Myocyte (in vitro differentiated cells): ENCODE measurements at regions not wholly inside any gene's neighbourhood (a gene's known extent, or its start where the extent isn't known, plus 50 kb on each side); places are given as distances from the start of the nearest gene placed in this dataset.
A peak's percentile ranks its signal among the peaks of the same experiment; 100 is the strongest.
"Not testable (repeated sequence)": the region's sequence is repeated elsewhere in the genome, so short reads cannot be mapped to it uniquely, and the experiment has no call there.

Experiments used
- DNase-seq: peaks from one replicate; pipeline ENCODE4 v3.0.0-alpha.2; 2012; ENCODE audit warnings: low read depth

DNA sequence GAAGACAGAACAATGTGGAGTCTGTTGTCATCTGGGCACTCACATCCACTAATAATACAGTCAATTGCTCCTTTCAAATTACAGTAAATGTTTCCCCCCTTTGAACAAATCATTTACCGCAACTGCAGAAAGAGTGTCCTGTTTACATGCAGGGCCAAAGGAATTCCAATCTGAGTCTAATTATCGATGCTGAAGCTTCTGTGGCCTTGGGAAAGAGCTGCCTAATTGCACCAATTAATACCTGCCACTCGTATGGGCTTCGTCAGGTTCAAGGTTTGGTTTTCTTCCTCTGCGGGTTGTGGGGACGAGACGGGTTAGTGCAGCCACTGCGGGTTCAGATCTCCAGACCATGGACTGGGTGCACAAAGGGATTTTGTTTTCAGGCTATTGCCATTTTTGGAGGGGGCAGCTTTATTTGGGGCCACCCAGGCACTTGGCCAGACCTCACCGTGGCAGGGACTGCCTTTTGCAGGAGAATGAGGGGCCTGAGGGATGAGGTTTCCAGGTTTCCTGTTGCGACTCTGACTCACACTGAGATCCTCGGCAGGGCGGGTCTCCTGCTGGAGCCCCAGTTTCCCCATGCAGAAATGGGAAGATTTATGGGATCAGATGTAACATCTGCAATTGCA lies 147.6 kb downstream of the MIAT start:
- no peak for DNase-seq

DNA sequence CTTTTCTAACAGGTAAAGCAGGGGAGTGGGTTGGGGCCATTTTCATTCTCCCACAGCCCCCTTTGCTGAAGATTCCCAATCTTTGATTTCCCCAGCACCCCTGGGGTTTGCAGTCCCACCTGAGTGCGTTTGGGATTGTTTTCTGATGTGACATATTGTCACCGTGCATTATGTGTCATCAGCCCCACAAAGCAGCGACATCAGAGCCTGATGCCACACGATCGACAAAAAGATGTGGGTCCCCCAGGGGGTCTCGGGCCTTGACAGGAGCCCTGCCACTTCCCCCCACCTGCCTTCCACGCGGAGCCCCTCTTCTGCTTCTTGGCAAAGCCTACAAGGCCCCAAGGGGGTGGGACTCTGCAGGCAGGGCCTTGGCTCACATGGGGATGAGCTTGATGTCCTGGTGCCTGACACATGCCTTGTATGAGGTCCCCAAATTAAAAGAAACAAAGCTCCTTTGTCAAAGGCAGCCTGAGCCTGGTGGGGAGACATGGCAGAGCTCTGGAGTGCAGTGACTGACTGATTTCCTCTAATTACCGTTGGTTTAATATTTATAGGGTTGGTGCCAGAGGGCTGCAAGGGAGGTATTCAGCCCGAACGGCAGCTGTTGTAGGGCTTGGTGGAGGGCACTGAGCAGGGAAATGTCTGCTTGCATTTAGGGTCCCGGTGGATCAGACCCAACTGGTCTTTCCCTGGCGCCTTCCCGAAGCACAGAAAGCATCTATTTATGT lies 149.2 kb downstream of the MIAT start:
- DNase-seq, result no peak

DNA sequence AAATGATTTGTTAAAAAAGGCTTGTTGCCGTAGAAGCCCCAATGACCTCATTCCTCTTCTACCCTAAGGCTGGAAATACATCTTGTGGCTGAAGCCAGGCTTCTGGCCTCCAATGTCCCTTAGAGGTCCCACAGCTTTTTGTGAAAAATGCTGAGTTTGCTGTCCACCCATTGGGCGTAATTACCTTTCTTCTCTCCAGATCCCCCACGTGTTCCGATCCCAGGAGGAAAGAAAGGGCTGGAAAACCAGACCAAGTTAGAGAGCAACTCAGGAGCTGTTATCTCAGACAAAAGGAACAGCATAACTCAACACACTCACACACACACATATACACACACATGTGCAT lies 154.2 kb downstream of the MIAT start:
- DNase-seq, result no peak

DNA sequence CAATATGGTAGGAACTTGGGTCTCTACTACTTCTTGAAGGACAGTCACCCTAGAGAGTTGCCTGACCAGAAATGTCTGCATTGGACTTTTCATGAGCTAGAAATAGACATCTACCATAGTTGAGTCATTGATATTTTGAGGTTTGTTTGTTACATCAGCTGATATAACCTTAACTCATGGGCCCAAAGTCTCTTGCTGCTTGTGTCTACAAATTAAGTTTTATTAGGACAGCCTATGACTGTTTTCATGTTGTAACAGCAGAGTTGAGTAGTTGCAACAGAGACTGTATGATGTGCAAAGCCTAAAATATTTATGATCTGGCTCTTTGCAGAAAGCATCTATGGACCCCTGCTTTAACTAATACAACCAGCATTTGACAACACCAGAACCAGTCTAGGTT lies 155.3 kb downstream of the MIAT start:
- DNase-seq, result no peak

DNA sequence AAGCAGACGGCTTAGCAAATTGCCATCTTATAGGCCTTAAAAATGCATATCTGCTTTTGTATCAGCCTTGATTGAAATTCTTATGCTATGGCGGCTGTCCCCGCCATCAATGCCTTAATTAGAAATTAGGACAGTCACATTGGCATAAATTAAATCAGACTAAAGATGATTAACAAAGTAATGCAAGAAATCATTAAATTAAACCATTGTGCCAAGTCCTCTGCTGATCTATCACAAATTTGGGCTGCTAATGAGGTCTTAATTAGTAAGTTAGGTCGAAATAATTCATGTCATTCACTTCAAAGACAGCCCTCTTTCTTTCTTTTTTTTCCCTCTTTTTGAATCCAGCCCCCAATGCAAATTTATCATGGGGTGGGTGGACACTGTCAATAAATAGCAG lies 159.3 kb downstream of the MIAT start:
- no peak for DNase-seq

DNA sequence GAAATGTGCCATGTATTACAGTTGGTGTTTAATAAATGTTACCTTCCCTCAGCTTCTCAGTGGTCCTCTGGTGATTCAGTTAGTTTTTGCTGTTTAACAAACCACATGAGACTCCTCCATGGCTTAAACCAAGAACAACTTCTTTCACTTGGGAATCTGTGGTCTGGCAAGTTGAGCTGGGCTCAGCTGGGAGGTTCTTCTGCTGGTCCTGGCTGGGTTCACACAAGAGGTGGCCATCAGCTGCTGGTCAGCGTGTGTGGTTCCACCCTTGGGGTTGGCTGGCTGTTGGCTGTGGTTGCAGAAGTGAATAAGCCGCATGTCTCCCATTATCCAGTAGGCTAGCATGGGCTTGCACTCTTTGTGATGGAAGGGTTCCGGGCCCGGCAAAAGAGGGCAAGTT lies 160.5 kb downstream of the MIAT start:
- no peak for DNase-seq

DNA sequence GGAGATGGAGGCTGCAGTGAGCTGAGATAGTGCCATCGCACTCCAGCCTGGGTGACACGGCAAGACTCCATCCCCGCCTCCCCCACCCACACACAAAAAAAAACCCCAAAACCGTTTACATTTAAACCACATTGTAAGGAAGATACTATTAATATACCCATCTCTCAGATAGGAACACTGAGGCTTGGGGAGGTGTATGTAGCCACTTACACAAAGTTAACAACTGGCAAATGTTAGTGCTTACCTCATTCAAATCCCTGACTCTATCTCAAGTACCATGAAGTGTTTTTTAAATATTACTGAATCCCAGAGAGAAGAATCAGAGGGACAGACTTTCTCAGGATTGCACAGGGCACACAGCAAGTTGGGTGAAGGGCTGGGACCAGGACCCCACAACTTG lies 164.5 kb downstream of the MIAT start:
- no peak for DNase-seq

DNA sequence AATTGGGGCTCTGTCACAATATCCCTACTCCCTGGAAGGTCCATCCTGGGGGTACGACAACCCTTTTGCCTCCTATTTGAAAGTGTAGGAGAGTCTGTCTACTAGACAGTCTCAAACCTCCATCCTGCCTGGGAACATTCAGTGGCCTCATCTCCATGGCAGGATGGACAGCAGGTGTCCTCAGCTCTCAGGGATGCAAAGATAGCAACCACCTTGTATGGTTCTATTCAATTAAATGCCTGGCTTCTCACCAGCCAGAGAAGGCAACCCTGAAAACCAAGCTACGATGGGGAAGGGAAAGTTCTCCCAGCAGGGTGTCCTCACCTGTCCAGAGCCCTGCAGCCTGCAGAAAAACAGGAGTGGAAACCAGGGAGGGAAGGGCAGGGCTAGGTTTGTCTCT lies 164.9 kb downstream of the MIAT start:
- no peak for DNase-seq

DNA sequence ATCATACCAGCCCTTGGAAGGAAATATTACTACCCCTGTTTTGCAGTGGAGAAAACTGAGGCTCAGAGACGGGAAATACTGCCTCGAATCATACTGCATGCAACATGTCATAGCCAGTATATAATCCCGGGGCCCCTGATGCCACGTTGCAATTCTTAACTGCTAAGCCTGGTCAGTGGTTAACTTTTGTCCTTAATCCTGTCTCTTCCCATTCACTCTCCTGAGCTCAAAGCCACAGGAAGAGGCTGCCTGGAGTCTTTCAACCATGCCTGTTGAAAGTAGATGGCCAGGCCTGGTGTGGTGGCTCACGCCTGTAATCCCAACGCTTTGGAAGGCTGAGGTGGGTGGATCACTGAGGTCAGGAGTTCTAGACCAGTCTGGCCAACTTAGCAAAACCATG lies 166.6 kb downstream of the MIAT start:
- no peak for DNase-seq

DNA sequence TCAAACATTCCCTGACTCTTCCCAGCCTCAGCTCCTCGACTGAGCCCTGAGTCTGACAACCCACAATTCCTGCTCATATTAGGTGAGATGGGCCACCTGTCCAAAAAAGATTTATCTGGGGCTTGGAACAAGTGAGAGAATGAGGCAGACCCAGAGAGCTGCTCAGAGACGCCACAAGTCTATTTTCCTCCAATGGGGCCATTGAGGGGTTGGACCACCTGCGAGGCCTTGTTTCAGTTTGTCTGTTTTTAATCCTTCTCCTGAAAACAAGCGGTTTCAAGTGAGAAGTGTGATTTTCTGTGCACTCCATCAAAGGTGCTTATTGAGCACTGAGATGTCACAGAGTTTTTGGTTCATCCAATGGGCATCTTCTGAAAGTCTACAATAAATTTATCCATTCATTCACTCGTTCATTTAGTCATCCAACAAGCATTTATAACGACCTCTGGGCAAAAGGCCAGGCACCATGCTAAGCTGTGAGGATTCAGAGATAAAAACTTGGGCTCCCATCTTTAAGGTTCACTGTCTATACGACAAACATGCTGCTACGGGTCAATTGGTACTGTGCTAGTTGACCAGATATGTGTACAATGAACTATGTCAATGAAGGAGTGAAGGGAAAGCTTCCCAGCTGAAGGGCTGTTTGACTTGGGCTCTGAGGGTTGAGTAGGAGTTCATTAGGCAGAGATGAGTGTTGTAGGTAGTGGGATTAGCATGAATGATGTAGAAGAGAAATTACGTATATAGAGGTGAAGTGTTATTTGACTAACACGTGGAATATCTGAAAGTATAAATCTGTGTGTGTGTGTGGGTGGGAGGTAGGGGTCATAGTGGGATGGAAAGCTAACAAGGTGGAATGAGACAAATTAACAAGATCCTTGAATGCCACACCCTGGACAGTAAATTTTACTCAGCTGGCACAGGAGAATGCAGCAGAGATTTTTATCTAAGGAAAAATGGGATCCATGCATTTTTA lies 168.9 kb downstream of the MIAT start:
- no peak for DNase-seq

DNA sequence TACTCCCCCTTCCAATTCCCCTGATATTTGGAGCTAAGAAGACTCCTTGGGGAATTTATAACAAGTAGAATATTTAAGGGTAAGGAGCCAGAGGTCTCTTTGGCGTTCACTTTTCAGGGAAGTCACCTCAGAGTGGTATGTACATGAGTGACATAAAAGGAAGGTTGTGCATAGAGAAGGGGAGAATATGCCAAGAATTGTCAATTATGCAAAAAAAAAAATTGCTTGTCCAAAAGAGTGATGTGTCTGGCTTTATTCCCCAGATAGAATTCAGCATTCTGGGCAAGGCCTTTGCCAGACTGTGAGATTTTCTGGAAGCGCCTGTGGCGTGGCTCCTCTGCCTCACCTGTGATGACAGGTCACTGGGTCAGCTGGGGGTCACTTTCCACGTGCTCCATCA lies 170.2 kb downstream of the MIAT start:
- DNase-seq, result no peak

DNA sequence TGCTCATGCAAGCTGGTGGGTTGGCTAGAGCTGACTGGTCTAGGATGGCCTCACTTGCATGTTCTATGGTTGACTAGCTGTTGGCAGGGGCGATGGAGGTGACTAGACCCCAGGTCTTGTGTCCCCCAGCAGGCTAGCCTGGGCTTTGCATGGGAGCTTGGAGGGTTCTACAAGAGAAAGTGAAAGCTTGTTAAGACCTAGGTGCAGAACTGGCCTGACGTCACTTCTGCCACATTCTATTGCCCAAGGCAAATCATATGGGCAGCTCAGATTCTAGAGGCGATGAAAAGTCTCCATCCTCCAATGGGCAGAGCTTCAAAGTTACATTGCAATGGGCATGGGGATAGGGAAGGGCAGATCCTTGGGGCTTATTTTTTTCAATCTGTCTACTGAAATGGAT lies 170.9 kb downstream of the MIAT start:
- no peak for DNase-seq

DNA sequence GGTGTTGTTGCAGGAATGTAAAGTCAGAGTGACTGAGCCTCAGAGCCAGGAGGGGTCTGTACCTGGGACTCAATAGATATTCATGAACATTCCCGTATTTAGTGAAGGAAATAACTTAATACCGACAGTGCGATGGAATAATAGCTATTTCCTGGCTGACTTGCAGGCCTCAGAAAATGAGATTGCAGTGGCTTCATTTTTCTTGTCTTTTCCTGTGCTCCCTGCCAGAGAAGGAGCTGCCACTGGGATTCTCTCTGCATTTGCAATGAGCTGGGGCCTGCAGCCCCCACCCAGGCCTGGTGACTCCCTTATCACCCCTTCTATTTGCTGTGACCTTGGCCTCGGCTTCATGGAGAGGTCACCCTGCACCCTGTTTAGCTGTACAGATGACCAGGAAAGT lies 173.4 kb downstream of the MIAT start:
- DNase-seq, result no peak

DNA sequence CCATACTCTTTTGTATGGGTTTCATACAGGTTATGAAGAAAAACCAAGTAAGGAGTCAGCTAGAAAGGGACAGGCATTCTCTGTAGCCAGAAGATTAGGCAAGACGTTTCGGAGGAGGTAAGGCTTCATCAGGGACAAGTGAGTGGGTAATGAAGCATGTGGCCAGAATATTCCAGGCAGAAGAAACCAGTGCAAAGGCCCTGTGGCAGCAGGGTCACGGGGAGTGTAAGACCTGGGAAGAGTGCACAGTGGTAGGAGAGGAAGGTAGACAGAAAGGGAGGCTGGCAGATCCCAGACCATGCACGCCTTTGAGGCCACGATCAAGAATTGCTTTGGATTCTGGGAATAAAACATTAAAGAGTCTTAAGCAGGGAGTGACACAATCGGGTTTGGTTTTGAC lies 177.6 kb downstream of the MIAT start:
- DNase-seq, result no peak

DNA sequence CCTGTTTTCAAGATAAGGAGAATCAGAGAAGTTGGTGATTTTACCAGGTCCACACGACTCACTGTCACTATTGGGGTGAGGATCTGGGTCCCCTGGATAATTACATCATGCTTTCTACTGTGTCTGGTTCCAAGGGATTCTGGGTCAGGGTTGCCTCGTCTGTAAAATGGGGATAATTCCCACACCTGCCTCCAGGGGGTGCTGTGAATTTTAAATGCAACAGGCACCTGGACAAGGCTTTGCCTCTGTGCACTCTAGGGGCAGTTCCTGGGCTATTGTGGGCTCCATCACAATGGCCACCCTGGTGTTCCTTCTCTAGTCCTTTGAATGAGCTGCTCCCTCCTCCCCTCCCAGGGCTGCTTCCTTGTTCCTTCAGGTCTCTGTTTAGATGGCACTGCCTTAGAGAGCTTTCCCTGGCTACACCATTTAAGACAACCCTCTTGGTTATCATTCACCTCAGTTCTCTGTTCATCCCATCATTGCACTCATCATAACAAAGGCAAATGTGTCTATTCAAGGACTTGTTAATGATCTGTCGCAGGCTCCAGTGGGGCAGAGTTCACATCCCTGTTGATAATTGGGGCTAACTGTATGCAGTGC lies 178.6 kb downstream of the MIAT start:
- DNase-seq, result peak; percentile 52

DNA sequence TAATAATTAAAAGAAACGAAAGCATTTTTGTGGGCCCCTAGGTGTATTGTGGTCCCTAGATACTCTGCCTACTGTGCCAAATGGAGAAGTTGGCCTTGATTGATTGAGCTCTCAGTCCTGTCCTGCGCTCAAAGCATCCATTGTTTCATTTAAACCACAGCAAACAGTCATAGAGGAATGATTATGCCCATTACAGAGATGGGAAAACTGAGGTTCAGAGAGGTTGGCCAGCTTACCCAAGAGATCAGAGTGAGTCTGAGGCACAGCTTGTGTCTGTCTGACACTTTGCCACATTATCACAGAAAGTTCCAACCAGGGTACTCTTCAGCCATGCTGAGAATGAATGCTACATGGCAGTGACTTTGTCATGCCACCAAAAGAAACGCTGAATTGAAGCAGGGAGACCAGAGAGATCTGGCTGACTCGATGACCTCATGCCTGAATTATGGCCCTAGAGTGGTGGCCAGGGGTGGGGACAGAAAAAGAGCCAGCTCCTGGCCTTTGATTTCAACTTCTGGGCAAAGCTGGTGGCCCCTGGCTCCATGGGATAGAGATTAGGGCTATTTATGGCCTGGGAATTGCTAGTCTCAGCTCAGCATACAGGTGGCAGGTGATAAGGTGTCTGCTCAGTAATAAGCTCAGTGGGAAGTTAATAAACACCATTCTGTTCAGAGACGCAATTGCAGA lies 180.5 kb downstream of the MIAT start:
- DNase-seq, result peak; percentile 35

DNA sequence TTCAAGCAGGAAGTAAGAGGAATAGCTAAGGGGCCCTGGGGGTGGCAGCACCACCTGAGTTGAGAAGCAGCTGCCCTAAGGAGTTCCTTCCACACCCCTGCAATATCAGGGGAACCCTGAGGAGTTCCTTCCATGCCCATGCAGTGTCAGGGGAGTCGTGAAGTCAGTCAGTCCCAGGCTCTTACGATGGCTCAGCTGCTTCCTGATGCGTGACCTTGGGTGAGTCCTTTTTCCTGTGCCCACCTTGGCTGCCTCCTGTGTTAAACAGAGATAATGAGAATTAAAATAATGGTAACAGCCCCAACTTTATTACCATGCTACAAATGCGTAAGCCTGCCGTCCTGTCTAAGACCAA lies 181.1 kb downstream of the MIAT start:
- DNase-seq, result no peak

DNA sequence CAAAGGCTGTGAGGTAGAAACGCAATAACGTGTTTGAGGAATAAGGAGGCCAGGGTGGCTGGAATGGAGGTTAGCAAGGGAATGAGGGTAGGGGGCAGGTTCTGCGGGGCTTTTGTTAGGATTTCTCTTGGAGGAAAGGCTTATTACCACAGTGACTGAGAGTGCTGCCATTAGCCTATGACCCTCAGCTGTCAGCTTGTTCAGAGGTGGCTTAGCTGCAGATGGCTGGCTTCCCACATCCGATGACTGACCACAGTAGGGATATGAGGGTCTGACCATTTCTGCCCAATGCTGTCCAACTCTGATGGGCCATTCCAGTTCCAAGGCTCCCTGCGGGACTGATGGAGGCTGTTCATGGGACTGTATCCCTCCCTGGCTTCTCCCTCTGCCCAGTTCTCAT lies 181.8 kb downstream of the MIAT start:
- DNase-seq, result peak; percentile 4

DNA sequence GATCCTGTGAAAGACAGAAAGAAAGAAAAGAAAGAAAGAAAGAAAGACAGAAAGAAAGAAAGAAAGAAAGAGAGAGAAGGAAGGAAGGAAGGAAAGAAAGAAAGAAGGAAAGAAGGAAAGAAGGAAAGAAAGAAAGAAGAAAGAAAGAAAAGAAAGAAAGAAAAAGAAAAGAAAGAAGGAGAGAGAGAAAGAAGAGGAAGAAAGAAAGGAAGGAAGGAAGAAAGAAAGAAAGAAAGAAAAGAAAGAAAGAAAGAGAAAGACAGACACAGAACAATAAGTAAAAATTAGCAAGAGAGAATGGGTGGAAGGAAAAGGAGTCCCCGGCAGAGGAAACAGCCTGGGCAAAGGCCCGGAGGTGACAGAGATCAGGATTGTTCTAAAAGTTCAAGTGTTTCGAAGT lies 183.4 kb downstream of the MIAT start:
- DNase-seq, result not testable (repeated sequence)

DNA sequence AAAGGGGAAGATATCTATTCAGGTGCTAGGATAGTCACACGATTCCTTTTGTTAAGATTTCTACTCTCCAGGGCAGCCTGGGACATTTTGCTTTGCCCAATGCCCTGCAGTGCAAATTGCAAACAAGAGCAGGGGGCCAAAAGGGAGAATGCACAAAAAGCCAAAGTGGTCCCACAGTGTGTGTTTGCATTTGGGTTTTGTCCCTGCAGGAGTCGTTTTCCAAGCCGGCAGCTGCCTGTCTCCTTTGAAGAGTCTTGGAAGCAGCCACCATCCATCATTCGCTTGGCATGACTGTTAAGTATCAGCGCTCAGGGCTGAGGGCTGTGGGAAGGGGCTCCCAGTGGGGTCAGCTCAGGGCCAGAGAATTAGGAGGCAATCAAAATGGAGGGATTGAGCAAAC lies 184.7 kb downstream of the MIAT start:
- DNase-seq, result no peak

DNA sequence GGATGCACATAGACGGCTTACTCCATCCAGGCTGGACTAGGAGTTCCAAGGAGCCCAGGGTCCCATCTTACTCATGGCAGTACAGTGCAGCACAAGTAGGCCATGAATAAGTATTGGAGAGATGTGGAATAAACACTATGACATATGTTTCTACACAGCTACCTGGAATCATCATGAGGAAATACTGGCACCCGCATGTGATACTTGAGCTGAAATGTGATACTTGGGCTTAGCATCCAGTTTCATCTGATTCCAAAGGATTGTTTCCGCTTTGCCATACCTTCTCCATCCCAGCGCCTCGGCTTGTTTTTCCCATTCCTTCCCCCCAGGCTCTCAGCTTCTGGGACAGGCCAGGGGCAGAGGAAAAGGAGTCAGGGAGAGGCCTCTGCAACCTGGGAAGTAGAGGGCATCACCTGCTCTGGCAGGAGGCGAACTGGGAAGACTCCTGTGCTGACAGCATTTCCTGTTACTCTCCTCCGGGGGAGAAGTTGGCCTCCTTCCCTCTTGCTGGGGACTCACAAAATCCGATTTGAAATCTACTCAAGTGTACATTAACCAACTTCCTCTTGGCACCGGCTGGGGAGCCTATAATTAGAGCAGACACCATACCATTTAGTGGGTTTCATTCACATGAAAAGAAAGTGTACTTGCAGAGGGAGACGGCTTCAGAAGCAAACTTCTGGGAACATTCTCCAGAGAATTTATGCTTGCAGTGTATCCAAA lies 187.8 kb downstream of the MIAT start:
- no peak for DNase-seq
